ENCODE measurements at regions not wholly inside any gene's neighbourhood (a gene's known extent, or its start where the extent isn't known, plus 50 kb on each side); places are given as distances from the start of the nearest gene placed in this dataset.

- no peak overlapping the region for H3K4me3 Mint-ChIP-seq
- no peak overlapping the region for H3K4me3 ChIP-seq (ENCODE audit: low read length)
- H3K36me3 Mint-ChIP-seq (ENCODE audit: low read depth) = no peaks in the 10 kb centered on the region
Observed at GRCh38 chr7:128164061-128164954, 76.8 kb upstream of the LEP start.

DNA sequence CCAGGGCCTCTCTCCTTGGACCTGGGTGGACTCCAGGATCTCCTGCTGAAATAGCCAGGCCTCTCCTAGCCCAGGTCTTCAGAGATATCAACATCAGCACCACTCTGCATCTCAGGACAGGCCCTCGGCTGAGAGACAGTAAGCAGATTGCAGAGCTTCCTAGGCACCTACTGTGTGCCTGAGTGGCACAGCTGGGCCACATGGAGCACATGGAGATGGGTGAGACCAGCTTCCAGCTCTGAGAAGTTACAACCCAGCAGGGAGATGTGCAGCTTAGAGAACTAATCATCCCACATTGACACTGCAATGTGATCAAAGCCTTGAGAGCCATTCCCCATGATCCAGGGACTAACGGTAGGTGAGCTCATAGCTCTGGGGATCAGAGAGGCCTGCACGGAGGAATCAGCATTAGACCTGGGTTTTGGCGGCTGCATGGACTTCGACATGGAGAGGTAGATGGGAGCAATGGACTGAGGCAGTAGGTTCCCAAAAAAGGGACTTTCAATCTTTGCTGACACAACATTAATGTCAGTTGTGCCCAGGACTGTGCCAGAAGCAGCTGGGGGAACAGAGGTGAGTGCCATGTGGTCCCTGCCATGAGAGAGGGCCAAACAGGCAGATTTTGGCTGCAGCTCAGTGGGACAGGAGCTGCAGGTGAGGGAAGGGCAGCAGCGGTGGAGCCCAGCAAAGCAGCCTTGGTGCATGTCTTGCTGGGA, 76.0 kb upstream of the LEP start:
- no peak for DNase-seq
- Histone ChIP-seq H3K27me3 (ENCODE audit: control insufficient read depth, insufficient read depth, low read length, poor library complexity, severe bottlenecking) (peaks cover 100% of the 10 kb centered on the region), H3K36me3 (ENCODE audit: control insufficient read depth, insufficient read depth, low read length) (no peaks in the 10 kb centered on the region), H3K9ac (ENCODE audit: extremely low read depth, low read length, poor library complexity, severe bottlenecking) (no peak overlapping the region), H3K27ac (ENCODE audit: low read depth, low read length) (no peak overlapping the region), H3K4me3 (ENCODE audit: low read length) (no peak overlapping the region), H3K4me1 (ENCODE audit: control insufficient read depth, insufficient read depth, low read length) (no peaks in the 10 kb centered on the region), H3K9me3 (ENCODE audit: control insufficient read depth, low read length) (no peaks in the 10 kb centered on the region)
- Mint-ChIP-seq H3K4me3 (no peak overlapping the region), H3K9me3 (no peaks in the 10 kb centered on the region), H3K36me3 (ENCODE audit: low read depth) (no peaks in the 10 kb centered on the region), H3K27me3 (ENCODE audit: insufficient read depth) (peaks cover 96% of the 10 kb centered on the region), H3K27ac (no peak overlapping the region), H3K4me1 (peaks cover 7% of the 10 kb centered on the region)
- WGBS, 2 experiments (ENCODE audit: insufficient coverage in 1 of 2, insufficient read length in 1 of 2) = 79 to 93% methylated on average over 3 to 6 of the region's 6 CpGs
- TF ChIP-seq, protein P1, sequence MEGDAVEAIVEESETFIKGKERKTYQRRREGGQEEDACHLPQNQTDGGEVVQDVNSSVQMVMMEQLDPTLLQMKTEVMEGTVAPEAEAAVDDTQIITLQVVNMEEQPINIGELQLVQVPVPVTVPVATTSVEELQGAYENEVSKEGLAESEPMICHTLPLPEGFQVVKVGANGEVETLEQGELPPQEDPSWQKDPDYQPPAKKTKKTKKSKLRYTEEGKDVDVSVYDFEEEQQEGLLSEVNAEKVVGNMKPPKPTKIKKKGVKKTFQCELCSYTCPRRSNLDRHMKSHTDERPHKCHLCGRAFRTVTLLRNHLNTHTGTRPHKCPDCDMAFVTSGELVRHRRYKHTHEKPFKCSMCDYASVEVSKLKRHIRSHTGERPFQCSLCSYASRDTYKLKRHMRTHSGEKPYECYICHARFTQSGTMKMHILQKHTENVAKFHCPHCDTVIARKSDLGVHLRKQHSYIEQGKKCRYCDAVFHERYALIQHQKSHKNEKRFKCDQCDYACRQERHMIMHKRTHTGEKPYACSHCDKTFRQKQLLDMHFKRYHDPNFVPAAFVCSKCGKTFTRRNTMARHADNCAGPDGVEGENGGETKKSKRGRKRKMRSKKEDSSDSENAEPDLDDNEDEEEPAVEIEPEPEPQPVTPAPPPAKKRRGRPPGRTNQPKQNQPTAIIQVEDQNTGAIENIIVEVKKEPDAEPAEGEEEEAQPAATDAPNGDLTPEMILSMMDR (conservative IDR thresholded peaks at IDR 0.05) = no peak

More at GRCh38 chr7:128164061-128164954, 76.8 kb upstream of the LEP start:
- TF ChIP-seq, protein P1 (conservative IDR thresholded peaks at IDR 0.05) = no peak
- Histone ChIP-seq H3K9ac (ENCODE audit: extremely low read depth, low read length, poor library complexity, severe bottlenecking) (no peak overlapping the region), H3K4me1 (ENCODE audit: control insufficient read depth, insufficient read depth, low read length) (no peaks in the 10 kb centered on the region), H3K27me3 (ENCODE audit: control insufficient read depth, insufficient read depth, low read length, poor library complexity, severe bottlenecking) (peaks cover 99% of the 10 kb centered on the region), H3K36me3 (ENCODE audit: control insufficient read depth, insufficient read depth, low read length) (no peaks in the 10 kb centered on the region), H3K27ac (ENCODE audit: low read depth, low read length) (no peak overlapping the region), H3K9me3 (ENCODE audit: control insufficient read depth, low read length) (no peaks in the 10 kb centered on the region)
- WGBS, 2 experiments (ENCODE audit: insufficient coverage in 1 of 2, insufficient read length in 1 of 2) = 68 to 69% methylated on average over 3 to 6 of the region's 6 CpGs
- peak; percentile 83 for DNase-seq
- peaks cover 96% of the 10 kb centered on the region for H3K27me3 Mint-ChIP-seq (ENCODE audit: insufficient read depth)
- no peak overlapping the region for H3K27ac Mint-ChIP-seq
- H3K9me3 Mint-ChIP-seq = no peaks in the 10 kb centered on the region
- peaks cover 7% of the 10 kb centered on the region for H3K4me1 Mint-ChIP-seq

DNA sequence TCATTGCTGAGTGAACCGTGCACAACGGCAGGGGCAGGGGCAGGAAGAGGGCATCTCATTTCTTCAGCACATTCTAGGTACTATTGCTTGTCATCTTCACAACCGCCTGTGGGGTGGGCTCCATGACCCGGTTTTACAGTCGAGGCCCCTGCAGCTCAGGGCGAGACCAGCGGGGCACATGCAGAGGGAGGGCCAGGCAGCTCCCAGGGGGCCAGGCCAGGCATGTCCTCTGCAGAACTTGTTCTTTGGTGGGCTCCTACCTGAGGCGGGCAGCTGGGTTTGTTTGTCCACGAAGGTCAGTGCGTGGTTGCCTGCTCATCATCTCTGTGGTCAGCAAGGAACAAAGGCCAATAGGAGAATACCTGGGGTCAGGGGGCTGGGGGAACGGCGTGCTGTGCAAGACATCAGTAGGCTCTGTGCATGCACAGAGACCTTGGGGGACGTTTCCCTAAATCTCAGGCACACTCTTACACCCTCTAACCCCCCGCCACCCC, 75.1 kb upstream of the LEP start:
- Histone ChIP-seq H3K27ac (ENCODE audit: low read depth, low read length) (no peak overlapping the region), H3K36me3 (ENCODE audit: control insufficient read depth, insufficient read depth, low read length) (no peaks in the 10 kb centered on the region), H3K4me1 (ENCODE audit: control insufficient read depth, insufficient read depth, low read length) (no peaks in the 10 kb centered on the region), H3K9me3 (ENCODE audit: control insufficient read depth, low read length) (no peaks in the 10 kb centered on the region), H3K27me3 (ENCODE audit: control insufficient read depth, insufficient read depth, low read length, poor library complexity, severe bottlenecking) (peaks cover 100% of the 10 kb centered on the region), H3K9ac (ENCODE audit: extremely low read depth, low read length, poor library complexity, severe bottlenecking) (no peak overlapping the region), H3K4me3 (ENCODE audit: low read length) (no peak overlapping the region)
- TF ChIP-seq, protein P1 (conservative IDR thresholded peaks at IDR 0.05) = no peak
- H3K4me1 Mint-ChIP-seq = peaks cover 7% of the 10 kb centered on the region
- 52 to 70% methylated on average over 9 to 14 of the region's 14 CpGs for WGBS, 2 experiments (ENCODE audit: insufficient coverage in 1 of 2, insufficient read length in 1 of 2)
- H3K27ac Mint-ChIP-seq = no peak overlapping the region
- H3K4me3 Mint-ChIP-seq = peak overlapping the region; percentile 53
- no peaks in the 10 kb centered on the region for H3K36me3 Mint-ChIP-seq (ENCODE audit: low read depth)
- peaks cover 96% of the 10 kb centered on the region for H3K27me3 Mint-ChIP-seq (ENCODE audit: insufficient read depth)
- H3K9me3 Mint-ChIP-seq = no peaks in the 10 kb centered on the region
- DNase-seq = peak; percentile 55

Data from endodermal cell (in vitro differentiated cells).